Spinal cord (tissue), 9 donors: ENCODE measurements at regions not wholly inside any gene's neighbourhood (a gene's known extent, or its start where the extent isn't known, plus 50 kb on each side); places are given as distances from the start of the nearest gene placed in this dataset.

Experiments
- DNase-seq, 6 donors: peaks; one replicate each; pipeline versions ENCODE4 v3.0.0 to v3.0.0-alpha.2; 2013 to 2015; ENCODE audit warnings: low spot score in 6 of 6, low read depth in 4 of 6
- H3K27ac ChIP-seq: one replicate; pipeline ENCODE4 v1.5.1; 2013; ENCODE audit warnings: low read depth, low read length, control low read depth
- H3K27me3 ChIP-seq: one replicate; pipeline ENCODE4 v1.6.1; 2013; ENCODE audit warnings: low read length; ENCODE audit not compliant: control insufficient read depth, insufficient read depth
- H3K36me3 ChIP-seq: one replicate; pipeline ENCODE4 v1.6.1; 2013; ENCODE audit warnings: low read length; ENCODE audit not compliant: control insufficient read depth, insufficient read depth
- H3K4me1 ChIP-seq: one replicate; pipeline ENCODE4 v1.6.1; 2013; ENCODE audit warnings: low read length; ENCODE audit not compliant: control insufficient read depth, insufficient read depth
- H3K4me3 ChIP-seq: one replicate; pipeline ENCODE4 v1.5.1; 2013; ENCODE audit warnings: low read depth, low read length, control low read depth
- H3K9me3 ChIP-seq: one replicate; pipeline ENCODE4 v1.6.1; 2013; ENCODE audit warnings: low read length; ENCODE audit not compliant: control insufficient read depth, insufficient read depth
- WGBS: methylation state at CpG from one replicate; pipeline ENCODE4 v1.1.5; 2013; ENCODE audit warnings: missing lambda C conversion rate; ENCODE audit not compliant: insufficient coverage; 5-methylcytosine and 5-hydroxymethylcytosine counted together
- donor health status: healthy.

DNA sequence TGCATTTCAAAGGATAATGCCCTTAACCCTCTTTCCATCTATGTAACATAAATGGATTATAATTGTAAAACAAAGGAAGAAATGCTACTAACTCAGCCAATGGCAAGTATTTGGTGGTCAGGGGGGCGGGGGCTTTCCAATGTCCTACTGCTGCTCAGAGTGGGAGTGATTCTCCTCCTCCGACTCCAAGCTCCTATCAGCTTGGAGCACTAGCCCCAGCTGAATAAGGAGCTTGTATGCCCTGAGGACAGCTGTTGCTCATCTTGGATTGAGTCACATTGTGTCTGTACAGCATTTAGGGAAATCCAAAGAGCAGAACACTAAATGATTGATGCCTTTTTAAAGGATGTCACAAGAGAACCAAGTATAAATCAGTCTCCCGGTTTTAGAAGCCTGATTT lies 105.6 kb upstream of the ZNF521 start:
- Histone ChIP-seq H3K4me1 (no peaks in the 10 kb centered on the region), H3K36me3 (no peaks in the 10 kb centered on the region), H3K27ac (no peak overlapping the region), H3K9me3 (no peaks in the 10 kb centered on the region), H3K4me3 (no peak overlapping the region), H3K27me3 (no peaks in the 10 kb centered on the region)
- peak in 1 of 6 donors; percentile 7 for DNase-seq
- no CpG with 5 or more reads among the region's 3 CpGs for WGBS

DNA sequence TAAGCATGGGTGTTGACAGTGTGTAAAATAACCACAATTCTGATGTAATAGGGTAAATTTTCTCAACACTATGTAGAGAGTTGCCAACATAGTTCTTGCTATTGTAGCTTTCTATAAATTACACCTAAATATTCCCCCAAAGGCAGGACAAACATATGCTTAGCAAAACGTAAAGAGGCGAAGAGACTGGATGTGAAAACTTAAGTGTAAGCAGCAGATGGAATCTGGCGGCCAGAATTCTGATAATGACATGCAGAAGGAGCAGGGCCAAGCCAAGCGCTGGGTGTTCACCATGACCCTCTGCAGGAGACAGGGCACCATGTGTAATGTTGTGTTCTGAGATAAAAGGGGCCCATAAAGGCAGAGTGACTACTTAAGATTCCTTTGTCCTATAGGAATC lies 105.2 kb upstream of the ZNF521 start:
- no peaks in the 10 kb centered on the region for H3K27me3 ChIP-seq
- no peak overlapping the region for H3K4me3 ChIP-seq
- H3K9me3 ChIP-seq: no peaks in the 10 kb centered on the region
- peak in 2 of 6 donors; percentile 46 to 61 for DNase-seq
- WGBS: 57% methylated on average over 4 of the region's 4 CpGs
- no peak overlapping the region for H3K27ac ChIP-seq
- H3K4me1 ChIP-seq: no peaks in the 10 kb centered on the region
- H3K36me3 ChIP-seq: no peaks in the 10 kb centered on the region

DNA sequence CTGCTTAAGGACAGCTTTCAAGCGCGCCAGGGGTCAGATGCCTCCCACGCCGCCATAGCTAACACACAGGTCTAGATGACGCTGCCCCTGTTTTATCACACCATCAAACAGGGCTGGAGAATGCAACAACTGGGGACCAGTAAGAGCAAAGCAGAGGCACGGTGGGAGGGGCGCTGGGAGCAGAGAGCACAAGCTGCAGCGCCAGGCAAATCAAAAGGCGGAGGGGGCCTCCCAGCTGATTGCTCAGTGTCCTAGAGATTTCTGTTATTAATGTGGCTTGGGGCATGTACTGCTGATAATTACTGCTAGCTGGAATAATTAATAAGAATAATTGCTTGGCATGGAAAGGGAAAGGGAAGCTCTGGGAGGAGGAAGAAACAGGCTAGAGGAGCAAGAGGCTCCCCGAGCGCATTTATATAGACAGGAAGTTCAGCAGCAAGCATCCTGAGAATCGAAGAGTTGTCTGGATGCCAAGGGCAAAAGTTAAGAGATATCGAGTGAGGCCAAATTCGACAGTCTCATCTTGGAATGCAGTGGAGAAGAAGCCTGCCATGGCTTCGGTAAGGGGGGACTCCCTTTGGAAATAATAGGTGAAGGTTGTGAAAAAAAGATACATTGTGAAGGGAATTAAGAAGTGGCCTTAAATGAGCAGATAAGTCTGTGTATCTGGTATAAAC lies 104.5 kb upstream of the ZNF521 start:
- no peaks in the 10 kb centered on the region for H3K9me3 ChIP-seq
- no peak overlapping the region for H3K27ac ChIP-seq
- DNase-seq: peak in 1 of 6 donors; percentile 64
- H3K27me3 ChIP-seq: no peaks in the 10 kb centered on the region
- no peaks in the 10 kb centered on the region for H3K36me3 ChIP-seq
- no peak overlapping the region for H3K4me3 ChIP-seq
- WGBS: 67% methylated on average over 15 of the region's 15 CpGs
- no peaks in the 10 kb centered on the region for H3K4me1 ChIP-seq

DNA sequence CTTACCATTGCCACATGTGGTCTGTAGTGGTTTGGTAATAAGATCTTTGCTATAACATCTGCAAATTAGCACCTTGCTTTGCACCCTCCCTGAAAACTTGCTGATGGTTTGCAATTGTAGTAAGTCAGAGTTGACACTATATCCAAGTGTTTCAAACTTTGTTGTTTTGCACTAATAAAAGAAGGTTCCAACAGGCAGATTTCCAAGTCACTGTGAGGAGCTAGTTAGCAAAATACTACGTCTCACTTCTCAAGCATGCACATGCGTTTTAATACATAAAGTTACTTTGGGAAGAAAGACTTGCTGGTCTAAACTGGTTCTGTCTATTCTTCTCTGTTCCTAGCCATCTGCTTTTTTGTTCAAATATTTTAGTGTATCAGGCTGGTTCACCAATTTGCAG lies 103.7 kb upstream of the ZNF521 start:
- H3K4me1 ChIP-seq: no peaks in the 10 kb centered on the region
- H3K4me3 ChIP-seq: no peak overlapping the region
- H3K9me3 ChIP-seq: no peaks in the 10 kb centered on the region
- no CpG with 5 or more reads among the region's 2 CpGs for WGBS
- no peaks in the 10 kb centered on the region for H3K36me3 ChIP-seq
- H3K27me3 ChIP-seq: no peaks in the 10 kb centered on the region
- H3K27ac ChIP-seq: no peak overlapping the region
- peak in 2 of 6 donors; percentile 31 to 56 for DNase-seq

DNA sequence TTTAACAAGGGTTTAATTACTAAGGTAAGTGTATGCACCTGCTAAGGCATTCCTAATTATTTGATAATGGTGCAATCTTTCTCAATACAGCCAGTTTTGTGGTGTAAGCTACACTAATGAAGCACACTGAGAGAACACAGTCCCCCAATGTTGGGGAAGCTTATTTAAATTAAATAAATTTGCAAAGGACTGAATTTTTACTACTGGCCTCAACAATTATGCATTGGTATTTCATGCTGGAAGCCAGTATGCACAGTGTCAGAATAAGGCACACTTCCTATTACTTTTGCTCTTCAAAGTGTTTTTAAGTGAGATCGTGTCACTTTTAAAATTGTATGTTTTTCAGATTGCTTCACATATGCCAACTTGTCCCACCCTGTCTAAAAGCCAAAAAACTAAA lies 103.2 kb upstream of the ZNF521 start:
- H3K4me3 ChIP-seq: no peak overlapping the region
- DNase-seq: no peak
- no peaks in the 10 kb centered on the region for H3K4me1 ChIP-seq
- WGBS: no CpG with 5 or more reads among the region's 1 CpG
- H3K9me3 ChIP-seq: no peaks in the 10 kb centered on the region
- H3K27ac ChIP-seq: no peak overlapping the region
- no peaks in the 10 kb centered on the region for H3K36me3 ChIP-seq
- no peaks in the 10 kb centered on the region for H3K27me3 ChIP-seq

DNA sequence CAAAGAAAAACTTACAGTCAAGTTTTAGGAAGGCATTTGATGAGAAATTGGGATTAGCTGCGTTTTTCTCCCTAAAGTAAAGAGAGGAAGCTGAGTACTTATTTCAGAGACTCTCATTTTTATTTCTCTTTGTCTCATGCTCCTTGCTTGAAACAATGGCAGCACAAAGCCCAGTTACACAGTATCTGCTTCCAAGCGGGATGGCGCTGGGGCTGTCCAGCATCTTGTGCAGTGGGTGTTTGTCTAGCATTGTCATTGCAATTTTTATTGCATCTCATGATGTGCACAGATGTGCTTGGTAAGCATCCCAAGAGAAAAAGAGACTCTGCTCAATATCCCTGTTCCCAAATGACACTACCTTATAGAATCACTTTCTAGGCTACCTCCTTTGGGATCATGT lies 102.8 kb upstream of the ZNF521 start:
- Histone ChIP-seq H3K9me3 (no peaks in the 10 kb centered on the region), H3K27me3 (no peaks in the 10 kb centered on the region), H3K4me3 (no peak overlapping the region), H3K36me3 (no peaks in the 10 kb centered on the region), H3K4me1 (no peaks in the 10 kb centered on the region), H3K27ac (no peak overlapping the region)
- WGBS: no CpG with 5 or more reads among the region's 3 CpGs
- DNase-seq: peak in 1 of 6 donors; percentile 66

DNA sequence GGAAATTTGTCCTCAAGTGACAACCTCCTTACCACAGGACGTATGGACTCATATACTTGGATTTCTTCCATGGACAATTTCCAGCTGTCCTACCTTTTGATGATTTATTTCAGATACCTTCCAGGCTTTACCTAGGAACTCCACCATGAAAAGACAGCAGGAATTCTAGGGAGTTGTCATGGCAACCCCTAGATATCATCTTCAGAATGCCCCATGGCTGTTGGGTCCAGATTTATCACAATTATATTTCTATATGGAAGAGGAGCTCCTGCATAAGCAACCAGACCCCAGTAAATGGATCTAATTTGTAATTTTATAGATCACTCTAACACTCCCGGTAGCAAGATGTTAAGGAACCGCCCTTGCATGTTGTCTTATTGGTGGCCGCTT lies 102.3 kb upstream of the ZNF521 start:
- no peak overlapping the region for H3K27ac ChIP-seq
- no peaks in the 10 kb centered on the region for H3K36me3 ChIP-seq
- H3K9me3 ChIP-seq: no peaks in the 10 kb centered on the region
- no peaks in the 10 kb centered on the region for H3K27me3 ChIP-seq
- no peak overlapping the region for H3K4me3 ChIP-seq
- WGBS: no CpG with 5 or more reads among the region's 4 CpGs
- peak in 2 of 6 donors; percentile 7 to 64 for DNase-seq
- H3K4me1 ChIP-seq: no peaks in the 10 kb centered on the region

DNA sequence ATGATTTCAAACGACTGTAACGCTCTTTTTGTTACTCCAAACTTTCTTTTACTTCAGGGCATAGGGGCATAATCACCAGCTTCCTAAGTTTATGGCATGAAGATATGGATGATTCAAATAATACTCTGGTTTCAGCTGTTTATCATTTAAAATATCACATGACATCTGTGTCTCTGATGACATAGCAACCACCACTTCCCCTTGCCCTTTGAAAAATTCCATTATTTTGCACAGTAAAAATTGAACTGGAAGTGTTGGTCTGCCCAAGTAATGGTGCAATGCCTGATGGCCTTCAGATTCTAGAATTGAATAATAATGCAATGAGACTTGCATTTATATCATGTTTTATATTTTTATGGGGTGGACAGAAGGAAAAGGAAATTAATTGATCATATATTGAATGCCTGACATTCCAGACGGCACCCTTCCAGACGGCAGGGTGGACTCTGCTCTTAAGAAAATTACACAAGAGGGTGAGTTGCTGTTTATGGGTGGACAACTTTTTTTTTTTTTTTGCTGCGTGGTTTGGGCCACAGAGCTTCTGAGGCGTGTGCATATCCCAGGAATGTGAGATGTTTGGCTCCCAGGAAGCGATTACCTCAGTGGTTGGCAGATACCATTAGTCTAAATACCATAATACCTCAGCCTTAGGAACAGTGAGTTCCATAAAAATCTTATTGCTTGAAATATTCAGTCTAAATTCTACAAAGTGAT lies 101.7 kb upstream of the ZNF521 start:
- H3K4me3 ChIP-seq: no peak overlapping the region
- H3K27me3 ChIP-seq: no peaks in the 10 kb centered on the region
- DNase-seq: no peak
- 100% methylated on average over 2 of the region's 7 CpGs for WGBS
- H3K27ac ChIP-seq: no peak overlapping the region
- no peaks in the 10 kb centered on the region for H3K4me1 ChIP-seq
- H3K36me3 ChIP-seq: no peaks in the 10 kb centered on the region
- H3K9me3 ChIP-seq: no peaks in the 10 kb centered on the region

DNA sequence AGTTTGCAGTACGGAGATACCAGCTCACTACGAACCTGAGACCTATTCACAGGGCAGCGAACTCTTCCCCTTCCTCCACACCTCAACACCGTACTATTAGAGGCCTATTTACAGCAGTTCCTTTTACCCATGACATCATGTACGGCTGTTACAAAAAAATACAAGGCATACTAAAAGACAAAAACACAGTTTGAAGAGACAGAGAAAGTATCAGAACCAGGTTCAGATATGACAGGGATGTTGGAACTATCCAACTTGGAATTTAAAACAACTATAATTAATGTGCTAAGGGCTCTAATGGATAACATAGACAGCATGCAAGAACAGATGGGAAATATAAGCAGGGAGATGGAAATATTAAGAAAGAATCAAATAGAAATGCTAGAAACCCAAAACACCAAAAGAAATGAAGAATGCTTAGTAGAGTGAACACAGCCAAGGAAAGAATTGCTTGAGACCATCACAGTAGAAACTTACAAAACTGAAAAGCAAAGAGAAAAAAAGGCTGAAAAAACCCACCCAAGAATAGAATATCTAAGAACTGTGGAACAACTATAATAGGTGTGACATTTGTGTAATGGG lies 99.2 kb upstream of the ZNF521 start:
- 73% methylated on average over 3 of the region's 5 CpGs for WGBS
- Histone ChIP-seq H3K4me1 (no peaks in the 10 kb centered on the region), H3K9me3 (no peaks in the 10 kb centered on the region)

DNA sequence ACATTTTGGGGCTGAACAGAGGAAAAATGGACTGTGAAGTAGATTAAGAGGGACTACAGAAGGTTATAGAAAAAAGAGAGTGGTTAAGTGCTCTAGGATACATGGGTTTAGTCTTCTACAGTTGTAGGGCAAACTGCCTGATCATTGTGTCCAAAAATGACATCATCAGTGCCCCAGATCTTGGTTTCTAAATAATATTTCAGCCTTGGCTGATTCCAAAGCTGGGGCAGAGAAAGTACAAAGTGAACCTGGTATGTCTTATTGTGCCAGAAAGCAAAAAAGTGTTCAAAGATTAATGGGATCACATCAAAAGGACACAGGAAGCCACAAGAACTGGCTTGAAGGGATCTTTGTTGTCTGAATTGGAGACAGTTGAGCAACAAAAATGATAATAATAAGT lies 97.1 kb upstream of the ZNF521 start:
- H3K4me1 ChIP-seq: no peaks in the 10 kb centered on the region
- no peaks in the 10 kb centered on the region for H3K27me3 ChIP-seq
- H3K27ac ChIP-seq: no peak overlapping the region
- no peaks in the 10 kb centered on the region for H3K9me3 ChIP-seq
- H3K4me3 ChIP-seq: no peak overlapping the region
- no peaks in the 10 kb centered on the region for H3K36me3 ChIP-seq
- no peak for DNase-seq

More for the DNA sequence above, 99.2 kb upstream of the ZNF521 start:
- no peak overlapping the region for H3K4me3 ChIP-seq
- no peak for DNase-seq
- no peaks in the 10 kb centered on the region for H3K36me3 ChIP-seq
- no peaks in the 10 kb centered on the region for H3K27me3 ChIP-seq
- no peak overlapping the region for H3K27ac ChIP-seq
